GM12875 (cell line): ENCODE measurements at regions not wholly inside any gene's neighbourhood (a gene's known extent, or its start where the extent isn't known, plus 50 kb on each side); places are given as distances from the start of the nearest gene placed in this dataset.
"Not testable (repeated sequence)": the region's sequence is repeated elsewhere in the genome, so short reads cannot be mapped to it uniquely, and the experiment has no call there.

Experiments
- H3K4me3 ChIP-seq: one replicate; pipeline ENCODE4 v1.5.1; 2011; ENCODE audit warnings: low read depth, low read length, control low read depth
- TF ChIP-seq, protein P1 (sequence below): IDR thresholded peaks from 2 replicates; pipeline ENCODE4 v1.5.1; 2011; ENCODE audit warnings: low read depth, mild to moderate bottlenecking, control low read depth, inconsistent platforms, low read length, moderate library complexity, borderline replicate concordance; ENCODE audit not compliant: insufficient read depth

DNA sequence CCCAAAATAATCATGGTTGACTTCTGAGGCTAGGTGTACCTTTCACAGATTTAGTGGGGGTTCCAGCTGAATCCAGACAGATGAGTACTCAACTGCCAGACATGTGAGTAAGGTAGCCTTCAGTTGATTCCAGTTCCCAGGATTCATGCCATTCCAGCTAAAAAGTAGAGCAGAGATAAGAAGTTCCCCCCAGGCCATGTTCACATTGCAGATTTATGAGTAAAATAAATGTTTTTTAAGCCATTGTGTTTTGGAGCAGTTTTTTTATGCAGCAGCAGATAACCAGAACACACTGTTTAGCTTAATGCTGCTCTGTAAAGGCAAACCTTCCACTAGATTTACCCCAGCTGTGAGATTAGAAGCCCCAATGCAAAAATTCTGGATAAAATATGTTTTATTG, 245.0 kb downstream of the RFPL4B start:
- TF ChIP-seq, protein P1, sequence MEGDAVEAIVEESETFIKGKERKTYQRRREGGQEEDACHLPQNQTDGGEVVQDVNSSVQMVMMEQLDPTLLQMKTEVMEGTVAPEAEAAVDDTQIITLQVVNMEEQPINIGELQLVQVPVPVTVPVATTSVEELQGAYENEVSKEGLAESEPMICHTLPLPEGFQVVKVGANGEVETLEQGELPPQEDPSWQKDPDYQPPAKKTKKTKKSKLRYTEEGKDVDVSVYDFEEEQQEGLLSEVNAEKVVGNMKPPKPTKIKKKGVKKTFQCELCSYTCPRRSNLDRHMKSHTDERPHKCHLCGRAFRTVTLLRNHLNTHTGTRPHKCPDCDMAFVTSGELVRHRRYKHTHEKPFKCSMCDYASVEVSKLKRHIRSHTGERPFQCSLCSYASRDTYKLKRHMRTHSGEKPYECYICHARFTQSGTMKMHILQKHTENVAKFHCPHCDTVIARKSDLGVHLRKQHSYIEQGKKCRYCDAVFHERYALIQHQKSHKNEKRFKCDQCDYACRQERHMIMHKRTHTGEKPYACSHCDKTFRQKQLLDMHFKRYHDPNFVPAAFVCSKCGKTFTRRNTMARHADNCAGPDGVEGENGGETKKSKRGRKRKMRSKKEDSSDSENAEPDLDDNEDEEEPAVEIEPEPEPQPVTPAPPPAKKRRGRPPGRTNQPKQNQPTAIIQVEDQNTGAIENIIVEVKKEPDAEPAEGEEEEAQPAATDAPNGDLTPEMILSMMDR: no peak
- no peak overlapping the region for H3K4me3 ChIP-seq

- TF ChIP-seq, protein P1: no peak
- H3K4me3 ChIP-seq: no peak overlapping the region
Measured at GRCh38 chr6:112594886-112595594, 247.9 kb downstream of the RFPL4B start.

GRCh38 chr6:112595841-112596240, 248.7 kb downstream of the RFPL4B start:
- TF ChIP-seq, protein P1: no peak
- H3K4me3 ChIP-seq: no peak overlapping the region

- H3K4me3 ChIP-seq: no peak overlapping the region
- TF ChIP-seq, protein P1: no peak
Measured at GRCh38 chr6:112597176-112597575, 250.0 kb downstream of the RFPL4B start.

- no peak overlapping the region for H3K4me3 ChIP-seq
- TF ChIP-seq, protein P1: no peak
Measured at GRCh38 chr6:112600168-112600567, 253.0 kb downstream of the RFPL4B start.

GRCh38 chr6:112603726-112604125, 256.6 kb downstream of the RFPL4B start:
- TF ChIP-seq, protein P1: no peak
- H3K4me3 ChIP-seq: no peak overlapping the region

GRCh38 chr6:112606656-112607435, 259.7 kb downstream of the RFPL4B start:
- TF ChIP-seq, protein P1: no peak
- H3K4me3 ChIP-seq: no peak overlapping the region

DNA sequence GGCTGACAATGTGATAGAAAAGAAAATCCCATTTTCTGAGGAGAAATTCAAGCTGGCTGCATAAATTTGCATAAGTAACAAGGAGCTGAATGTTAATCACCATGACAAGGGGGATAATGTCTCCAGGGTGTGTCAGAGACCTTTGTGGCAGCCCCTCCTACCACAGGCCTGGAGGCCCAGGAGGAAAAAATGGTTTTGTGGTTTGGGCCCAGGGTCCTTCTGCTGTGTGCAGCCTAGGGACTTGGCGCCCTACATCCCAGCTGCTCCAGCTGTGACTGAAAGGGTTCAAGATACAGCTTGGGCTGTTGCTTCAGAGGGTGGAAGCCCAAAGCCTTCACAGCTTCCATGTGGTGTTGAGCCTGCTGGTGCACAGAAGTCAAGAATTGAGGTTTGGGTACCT, 261.8 kb downstream of the RFPL4B start:
- not testable (repeated sequence) for H3K4me3 ChIP-seq
